Adipocyte (in vitro differentiated cells): ENCODE measurements at regions not wholly inside any gene's neighbourhood (a gene's known extent, or its start where the extent isn't known, plus 50 kb on each side); places are given as distances from the start of the nearest gene placed in this dataset.

Experiments
- DNase-seq: peaks from one replicate; pipeline ENCODE4 v3.0.0-alpha.2; 2015; ENCODE audit warnings: low read depth
- H3K27me3 ChIP-seq: replicated peaks from 2 replicates; pipeline ENCODE4 v1.7.0; 2013; ENCODE audit warnings: mild to moderate bottlenecking, low read length, moderate library complexity; ENCODE audit not compliant: control insufficient read depth, insufficient read depth
- H3K36me3 ChIP-seq: 2 replicates; pipeline ENCODE4 v1.7.0; 2013; ENCODE audit warnings: low read length, mild to moderate bottlenecking, moderate library complexity; ENCODE audit not compliant: control insufficient read depth, insufficient read depth, severe bottlenecking
- H3K4me1 ChIP-seq: 2 replicates; pipeline ENCODE4 v1.7.0; 2013; ENCODE audit warnings: mild to moderate bottlenecking, low read length, moderate library complexity; ENCODE audit not compliant: control insufficient read depth, insufficient read depth
- H3K4me3 ChIP-seq: 2 replicates; pipeline ENCODE4 v1.7.0; 2013; ENCODE audit warnings: mild to moderate bottlenecking, low read length, moderate library complexity
- H3K9ac ChIP-seq: 2 replicates; pipeline ENCODE4 v1.7.0; 2013; ENCODE audit warnings: mild to moderate bottlenecking, low read length, moderate library complexity
- H3K9me3 ChIP-seq: 2 replicates; pipeline ENCODE4 v1.7.0; 2013; ENCODE audit warnings: mild to moderate bottlenecking, low read length, moderate library complexity; ENCODE audit not compliant: control insufficient read depth

- Histone ChIP-seq H3K9ac (no peak overlapping the region), H3K4me3 (no peak overlapping the region), H3K36me3 (no peaks in the 10 kb centered on the region), H3K27me3 (no peaks in the 10 kb centered on the region), H3K4me1 (no peaks in the 10 kb centered on the region), H3K9me3 (no peaks in the 10 kb centered on the region)
- no peak for DNase-seq
Observed at GRCh38 chr7:31398815-31399214, 58.3 kb upstream of the NEUROD6 start.

DNA sequence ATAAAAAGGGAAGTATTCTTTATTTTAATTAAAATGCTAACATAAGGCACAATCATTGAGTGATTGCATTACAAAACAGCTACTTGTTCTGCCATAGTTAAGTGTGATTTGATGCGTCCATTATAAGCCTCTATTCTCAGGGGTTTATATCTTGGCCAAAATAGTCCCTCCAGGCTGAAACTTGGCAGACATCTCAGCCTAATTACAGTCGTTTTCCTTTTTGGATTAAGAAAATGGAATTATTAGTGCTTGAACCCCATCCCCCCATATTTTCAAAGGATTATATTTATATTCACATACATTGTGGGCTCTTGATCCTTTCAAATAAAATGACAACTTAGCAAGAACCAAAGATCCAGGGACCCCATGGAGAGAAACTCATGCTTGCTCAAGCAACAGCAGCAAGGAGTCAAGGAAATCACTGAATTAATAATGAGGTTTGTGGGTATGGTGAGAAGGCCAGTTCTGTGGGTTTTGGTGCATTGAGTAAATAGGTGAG lies 66.7 kb upstream of the NEUROD6 start:
- Histone ChIP-seq H3K9ac (no peak overlapping the region), H3K36me3 (no peaks in the 10 kb centered on the region), H3K9me3 (no peaks in the 10 kb centered on the region)

GRCh38 chr7:31408140-31408729 lies 67.7 kb upstream of the NEUROD6 start:
- H3K9me3 ChIP-seq = no peaks in the 10 kb centered on the region
- H3K36me3 ChIP-seq = no peaks in the 10 kb centered on the region
- no peak overlapping the region for H3K9ac ChIP-seq
- H3K4me3 ChIP-seq = no peak overlapping the region
- H3K27me3 ChIP-seq = peaks cover 1% of the 10 kb centered on the region
- H3K4me1 ChIP-seq = peaks cover 5% of the 10 kb centered on the region
- DNase-seq = peak; percentile 42

More for the DNA sequence above, 66.7 kb upstream of the NEUROD6 start:
- peaks cover 5% of the 10 kb centered on the region for H3K4me1 ChIP-seq
- H3K4me3 ChIP-seq = no peak overlapping the region
- no peak for DNase-seq
- no peaks in the 10 kb centered on the region for H3K27me3 ChIP-seq

GRCh38 chr7:31410265-31410664 lies 69.7 kb upstream of the NEUROD6 start:
- Histone ChIP-seq H3K9ac (no peak overlapping the region), H3K4me1 (peaks cover 5% of the 10 kb centered on the region)
- no peak for DNase-seq

GRCh38 chr7:31411416-31411815 lies 70.9 kb upstream of the NEUROD6 start:
- peaks cover 5% of the 10 kb centered on the region for H3K4me1 ChIP-seq
- H3K27me3 ChIP-seq = peaks cover 7% of the 10 kb centered on the region
- H3K36me3 ChIP-seq = no peaks in the 10 kb centered on the region
- H3K4me3 ChIP-seq = no peak overlapping the region
- no peak overlapping the region for H3K9ac ChIP-seq
- DNase-seq = no peak
- no peaks in the 10 kb centered on the region for H3K9me3 ChIP-seq

More at GRCh38 chr7:31410265-31410664, 69.7 kb upstream of the NEUROD6 start:
- Histone ChIP-seq H3K27me3 (peaks cover 7% of the 10 kb centered on the region), H3K9me3 (no peaks in the 10 kb centered on the region), H3K4me3 (no peak overlapping the region), H3K36me3 (no peaks in the 10 kb centered on the region)

- Histone ChIP-seq H3K36me3 (no peaks in the 10 kb centered on the region), H3K4me1 (no peaks in the 10 kb centered on the region), H3K9me3 (no peaks in the 10 kb centered on the region), H3K4me3 (no peak overlapping the region), H3K27me3 (peaks cover 16% of the 10 kb centered on the region), H3K9ac (no peak overlapping the region)
- no peak for DNase-seq
Observed at GRCh38 chr7:31413766-31414165, 73.2 kb upstream of the NEUROD6 start.

DNA sequence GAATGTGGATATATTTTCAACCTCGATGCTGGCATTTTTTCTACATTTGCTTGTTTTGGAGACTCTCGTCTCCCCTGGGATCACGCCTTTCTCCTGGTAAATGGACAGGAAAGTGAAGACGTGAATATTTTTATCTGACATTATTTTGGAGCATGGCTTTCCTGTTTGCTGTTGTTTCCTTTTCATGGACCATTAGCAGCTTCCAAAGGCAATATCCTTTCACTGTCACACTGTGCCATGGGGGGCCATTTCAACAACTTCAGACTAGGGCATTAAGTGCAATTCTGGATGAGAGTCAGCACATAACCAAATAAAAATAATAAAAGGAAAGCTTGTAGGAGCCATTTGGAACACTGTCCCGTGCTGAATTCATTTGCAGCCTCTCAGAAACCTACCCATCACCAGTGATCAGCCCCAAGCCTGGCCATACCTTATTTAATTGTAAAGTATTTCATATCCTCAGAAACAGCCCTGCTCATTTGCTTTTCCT lies 75.9 kb upstream of the NEUROD6 start:
- Histone ChIP-seq H3K9me3 (no peaks in the 10 kb centered on the region), H3K36me3 (no peaks in the 10 kb centered on the region), H3K27me3 (peaks cover 37% of the 10 kb centered on the region), H3K4me1 (no peaks in the 10 kb centered on the region), H3K9ac (no peak overlapping the region), H3K4me3 (no peak overlapping the region)
- no peak for DNase-seq

GRCh38 chr7:31418928-31419327 lies 78.4 kb upstream of the NEUROD6 start:
- Histone ChIP-seq H3K36me3 (no peaks in the 10 kb centered on the region), H3K9ac (no peak overlapping the region), H3K9me3 (no peaks in the 10 kb centered on the region), H3K4me3 (no peak overlapping the region), H3K4me1 (no peaks in the 10 kb centered on the region), H3K27me3 (peaks cover 38% of the 10 kb centered on the region)
- DNase-seq = no peak

DNA sequence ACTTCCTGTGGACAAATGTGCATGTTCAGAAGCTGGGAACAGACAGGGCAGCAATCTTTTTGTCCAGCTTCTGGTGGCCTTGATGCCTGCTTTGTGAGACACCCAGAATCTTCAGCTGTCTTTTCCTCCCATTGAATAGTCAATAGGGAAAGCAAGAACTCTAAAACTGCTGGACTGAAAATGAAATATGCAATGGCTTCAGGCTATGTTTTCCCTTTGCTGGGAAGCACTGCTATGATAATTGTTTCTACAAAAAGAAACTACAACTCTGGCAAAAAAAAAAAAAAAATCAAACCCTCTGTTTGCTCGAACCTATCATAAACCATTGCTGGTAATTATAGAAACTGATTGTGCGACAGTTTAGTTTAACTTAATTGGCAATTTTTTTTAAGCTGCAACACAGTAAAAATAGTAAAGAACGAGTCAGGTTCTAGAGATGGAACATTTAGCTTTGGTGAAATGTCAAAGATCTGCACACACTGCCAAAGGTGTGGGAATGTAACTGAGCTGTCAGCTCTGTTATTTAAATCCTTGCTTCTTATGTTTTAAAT lies 79.1 kb upstream of the NEUROD6 start:
- no peak for DNase-seq

GRCh38 chr7:31420948-31421347 lies 80.4 kb upstream of the NEUROD6 start:
- H3K4me1 ChIP-seq = no peaks in the 10 kb centered on the region
- H3K9me3 ChIP-seq = no peaks in the 10 kb centered on the region
- H3K9ac ChIP-seq = no peak overlapping the region
- peaks cover 40% of the 10 kb centered on the region for H3K27me3 ChIP-seq
- H3K4me3 ChIP-seq = no peak overlapping the region
- H3K36me3 ChIP-seq = no peaks in the 10 kb centered on the region
- no peak for DNase-seq

More for the DNA sequence above, 79.1 kb upstream of the NEUROD6 start:
- Histone ChIP-seq H3K9me3 (no peaks in the 10 kb centered on the region), H3K36me3 (no peaks in the 10 kb centered on the region), H3K27me3 (peaks cover 35% of the 10 kb centered on the region), H3K4me1 (no peaks in the 10 kb centered on the region), H3K4me3 (no peak overlapping the region), H3K9ac (no peak overlapping the region)

DNA sequence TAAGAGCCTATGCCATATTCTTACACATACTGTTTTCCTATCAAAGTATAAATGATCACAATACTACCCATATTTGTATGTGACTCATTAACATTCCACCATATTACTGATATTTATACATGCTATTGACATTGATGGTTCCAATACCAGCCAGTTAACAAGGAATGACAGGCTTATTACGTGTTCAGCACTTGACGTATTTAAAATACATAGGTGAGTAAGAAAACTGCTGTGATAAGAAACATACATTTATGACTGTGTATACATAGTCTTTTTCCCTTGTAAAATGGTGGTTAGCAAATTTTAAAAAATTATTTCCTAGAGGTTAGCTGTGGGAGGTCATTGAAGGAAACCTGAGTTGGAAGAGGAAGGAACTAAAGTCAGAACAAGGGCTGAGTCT lies 81.1 kb upstream of the NEUROD6 start:
- no peak for DNase-seq
- peaks cover 40% of the 10 kb centered on the region for H3K27me3 ChIP-seq
- no peak overlapping the region for H3K9ac ChIP-seq
- H3K9me3 ChIP-seq = no peaks in the 10 kb centered on the region
- H3K36me3 ChIP-seq = no peaks in the 10 kb centered on the region
- H3K4me3 ChIP-seq = no peak overlapping the region
- no peaks in the 10 kb centered on the region for H3K4me1 ChIP-seq
